Panc1 (cell line): ENCODE measurements at regions not wholly inside any gene's neighbourhood (a gene's known extent, or its start where the extent isn't known, plus 50 kb on each side); places are given as distances from the start of the nearest gene placed in this dataset.

Experiments used
- POLR2AphosphoS5 ChIP-seq: IDR thresholded peaks from 2 replicates; pipeline ENCODE4 v1.6.1; 2012; ENCODE audit warnings: mild to moderate bottlenecking, low read depth, low read length, moderate library complexity
- TCF7L2 ChIP-seq: IDR thresholded peaks from 2 replicates; pipeline ENCODE4 v1.6.1; 2011; ENCODE audit warnings: mild to moderate bottlenecking, low read depth, low read length, inconsistent platforms
- TF ChIP-seq, protein P1 (sequence below): fragments of 450-650 bp; IDR thresholded peaks from 2 replicates; pipeline ENCODE4 v1.5.1; 2017; ENCODE audit warnings: mild to moderate bottlenecking
- TF ChIP-seq, protein P2 (sequence below), 2 experiments: IDR thresholded peaks; 2 replicates each; pipeline ENCODE4 v1.6.1; 2011 to 2012; ENCODE audit warnings: low read depth in 2 of 2, control low read depth in 1 of 2, low read length in 1 of 2, mild to moderate bottlenecking in 1 of 2, moderate library complexity in 1 of 2; ENCODE audit not compliant: insufficient read depth in 1 of 2

DNA sequence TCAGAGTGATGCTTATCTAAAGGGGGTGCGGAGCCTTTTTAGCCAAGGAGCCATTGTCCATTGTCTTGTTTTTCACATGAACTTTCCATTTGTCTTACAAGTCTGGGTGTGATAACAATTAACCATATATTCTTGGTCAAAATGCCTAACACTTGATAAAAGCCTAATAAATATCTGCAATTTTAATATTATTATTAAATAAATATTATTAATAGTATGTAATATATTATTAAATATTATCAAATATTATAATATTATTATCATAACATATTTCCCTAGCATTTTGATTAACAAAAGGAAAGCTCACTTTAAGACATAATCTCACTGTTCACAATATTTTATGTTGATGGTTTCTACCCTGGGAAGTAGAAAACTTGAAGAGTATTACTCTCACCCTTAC lies 1143.6 kb upstream of the GYPC start:
- TF ChIP-seq, protein P1, sequence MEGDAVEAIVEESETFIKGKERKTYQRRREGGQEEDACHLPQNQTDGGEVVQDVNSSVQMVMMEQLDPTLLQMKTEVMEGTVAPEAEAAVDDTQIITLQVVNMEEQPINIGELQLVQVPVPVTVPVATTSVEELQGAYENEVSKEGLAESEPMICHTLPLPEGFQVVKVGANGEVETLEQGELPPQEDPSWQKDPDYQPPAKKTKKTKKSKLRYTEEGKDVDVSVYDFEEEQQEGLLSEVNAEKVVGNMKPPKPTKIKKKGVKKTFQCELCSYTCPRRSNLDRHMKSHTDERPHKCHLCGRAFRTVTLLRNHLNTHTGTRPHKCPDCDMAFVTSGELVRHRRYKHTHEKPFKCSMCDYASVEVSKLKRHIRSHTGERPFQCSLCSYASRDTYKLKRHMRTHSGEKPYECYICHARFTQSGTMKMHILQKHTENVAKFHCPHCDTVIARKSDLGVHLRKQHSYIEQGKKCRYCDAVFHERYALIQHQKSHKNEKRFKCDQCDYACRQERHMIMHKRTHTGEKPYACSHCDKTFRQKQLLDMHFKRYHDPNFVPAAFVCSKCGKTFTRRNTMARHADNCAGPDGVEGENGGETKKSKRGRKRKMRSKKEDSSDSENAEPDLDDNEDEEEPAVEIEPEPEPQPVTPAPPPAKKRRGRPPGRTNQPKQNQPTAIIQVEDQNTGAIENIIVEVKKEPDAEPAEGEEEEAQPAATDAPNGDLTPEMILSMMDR, result no peak
- TF ChIP-seq POLR2AphosphoS5 (no peak), TCF7L2 (no peak)
- TF ChIP-seq, protein P2, sequence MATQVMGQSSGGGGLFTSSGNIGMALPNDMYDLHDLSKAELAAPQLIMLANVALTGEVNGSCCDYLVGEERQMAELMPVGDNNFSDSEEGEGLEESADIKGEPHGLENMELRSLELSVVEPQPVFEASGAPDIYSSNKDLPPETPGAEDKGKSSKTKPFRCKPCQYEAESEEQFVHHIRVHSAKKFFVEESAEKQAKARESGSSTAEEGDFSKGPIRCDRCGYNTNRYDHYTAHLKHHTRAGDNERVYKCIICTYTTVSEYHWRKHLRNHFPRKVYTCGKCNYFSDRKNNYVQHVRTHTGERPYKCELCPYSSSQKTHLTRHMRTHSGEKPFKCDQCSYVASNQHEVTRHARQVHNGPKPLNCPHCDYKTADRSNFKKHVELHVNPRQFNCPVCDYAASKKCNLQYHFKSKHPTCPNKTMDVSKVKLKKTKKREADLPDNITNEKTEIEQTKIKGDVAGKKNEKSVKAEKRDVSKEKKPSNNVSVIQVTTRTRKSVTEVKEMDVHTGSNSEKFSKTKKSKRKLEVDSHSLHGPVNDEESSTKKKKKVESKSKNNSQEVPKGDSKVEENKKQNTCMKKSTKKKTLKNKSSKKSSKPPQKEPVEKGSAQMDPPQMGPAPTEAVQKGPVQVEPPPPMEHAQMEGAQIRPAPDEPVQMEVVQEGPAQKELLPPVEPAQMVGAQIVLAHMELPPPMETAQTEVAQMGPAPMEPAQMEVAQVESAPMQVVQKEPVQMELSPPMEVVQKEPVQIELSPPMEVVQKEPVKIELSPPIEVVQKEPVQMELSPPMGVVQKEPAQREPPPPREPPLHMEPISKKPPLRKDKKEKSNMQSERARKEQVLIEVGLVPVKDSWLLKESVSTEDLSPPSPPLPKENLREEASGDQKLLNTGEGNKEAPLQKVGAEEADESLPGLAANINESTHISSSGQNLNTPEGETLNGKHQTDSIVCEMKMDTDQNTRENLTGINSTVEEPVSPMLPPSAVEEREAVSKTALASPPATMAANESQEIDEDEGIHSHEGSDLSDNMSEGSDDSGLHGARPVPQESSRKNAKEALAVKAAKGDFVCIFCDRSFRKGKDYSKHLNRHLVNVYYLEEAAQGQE (IDR thresholded peaks at IDR 0.05; ENCODE audit: insufficient read depth in 1 of 2, low read depth in 2 of 2, low read length in 1 of 2), result no peak
